ENCODE measurements at regions not wholly inside any gene's neighbourhood (a gene's known extent, or its start where the extent isn't known, plus 50 kb on each side); places are given as distances from the start of the nearest gene placed in this dataset.
A peak's percentile ranks its signal among the peaks of the same experiment; 100 is the strongest.

DNA sequence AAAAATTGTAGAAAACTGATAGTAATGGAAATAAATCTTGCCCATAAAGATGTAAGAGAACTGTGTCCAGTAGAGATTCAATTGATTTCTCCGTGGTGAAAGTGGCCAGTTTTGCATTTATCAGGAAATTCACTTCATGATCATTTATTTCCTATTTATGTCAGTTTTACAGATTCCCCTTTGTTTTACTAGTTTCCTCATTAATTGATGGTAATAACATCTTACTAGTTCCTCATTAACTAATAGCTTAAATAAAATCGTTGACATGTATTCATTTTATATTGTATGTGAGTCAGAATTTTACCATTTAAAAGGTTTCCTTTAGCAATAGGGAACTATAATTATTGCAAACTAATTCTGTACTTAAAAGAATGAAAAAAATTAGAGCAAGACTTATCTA, 99.8 kb upstream of the ADGRF1 start:
- Histone ChIP-seq H3K36me3 (no peaks in the 10 kb centered on the region), H3K4me1 (peaks cover 3 to 31% (median 4%) of the 10 kb centered on the region in 3 donors), H3K27ac (no peak overlapping the region), H3K27me3 (no peaks in the 10 kb centered on the region), H3K9me3 (no peaks in the 10 kb centered on the region), H3K4me3 (no peak overlapping the region)
- no peak for ATAC-seq
- TF ChIP-seq EP300 (IDR thresholded peaks at IDR 0.05) (no peak), POLR2A (IDR thresholded peaks at IDR 0.05) (no peak), POLR2AphosphoS5 (IDR thresholded peaks at IDR 0.05) (no peak)
- TF ChIP-seq, protein P1, sequence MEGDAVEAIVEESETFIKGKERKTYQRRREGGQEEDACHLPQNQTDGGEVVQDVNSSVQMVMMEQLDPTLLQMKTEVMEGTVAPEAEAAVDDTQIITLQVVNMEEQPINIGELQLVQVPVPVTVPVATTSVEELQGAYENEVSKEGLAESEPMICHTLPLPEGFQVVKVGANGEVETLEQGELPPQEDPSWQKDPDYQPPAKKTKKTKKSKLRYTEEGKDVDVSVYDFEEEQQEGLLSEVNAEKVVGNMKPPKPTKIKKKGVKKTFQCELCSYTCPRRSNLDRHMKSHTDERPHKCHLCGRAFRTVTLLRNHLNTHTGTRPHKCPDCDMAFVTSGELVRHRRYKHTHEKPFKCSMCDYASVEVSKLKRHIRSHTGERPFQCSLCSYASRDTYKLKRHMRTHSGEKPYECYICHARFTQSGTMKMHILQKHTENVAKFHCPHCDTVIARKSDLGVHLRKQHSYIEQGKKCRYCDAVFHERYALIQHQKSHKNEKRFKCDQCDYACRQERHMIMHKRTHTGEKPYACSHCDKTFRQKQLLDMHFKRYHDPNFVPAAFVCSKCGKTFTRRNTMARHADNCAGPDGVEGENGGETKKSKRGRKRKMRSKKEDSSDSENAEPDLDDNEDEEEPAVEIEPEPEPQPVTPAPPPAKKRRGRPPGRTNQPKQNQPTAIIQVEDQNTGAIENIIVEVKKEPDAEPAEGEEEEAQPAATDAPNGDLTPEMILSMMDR (IDR thresholded peaks at IDR 0.05), result no peak
- WGBS, 2 donors (ENCODE audit: low coverage in 1 of 2), result 84 to 95% methylated on average over 2 of the region's 2 CpGs

DNA sequence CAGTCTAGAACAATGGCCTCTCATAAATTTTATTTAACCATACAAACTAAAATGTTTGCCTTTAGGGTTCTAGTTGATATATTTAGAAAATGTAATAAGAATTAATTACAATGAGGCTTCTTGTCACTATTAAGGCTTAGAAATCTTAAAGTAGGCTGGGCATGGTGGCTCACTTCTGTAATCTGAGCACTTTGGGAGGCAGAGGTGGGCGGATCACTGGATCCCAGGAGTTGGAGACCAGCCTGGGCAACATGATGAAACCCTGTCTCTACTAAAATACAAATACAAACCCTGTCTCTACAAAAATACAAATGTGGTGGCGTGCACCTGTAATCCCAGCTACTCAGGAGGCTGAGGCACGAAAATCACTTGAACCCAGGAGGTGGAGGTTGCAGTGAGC, 99.0 kb upstream of the ADGRF1 start:
- WGBS, 2 donors (ENCODE audit: low coverage in 1 of 2), result 93% methylated on average over 3 of the region's 3 CpGs; no CpG with 5 or more reads in 1 of the 2 donors

DNA sequence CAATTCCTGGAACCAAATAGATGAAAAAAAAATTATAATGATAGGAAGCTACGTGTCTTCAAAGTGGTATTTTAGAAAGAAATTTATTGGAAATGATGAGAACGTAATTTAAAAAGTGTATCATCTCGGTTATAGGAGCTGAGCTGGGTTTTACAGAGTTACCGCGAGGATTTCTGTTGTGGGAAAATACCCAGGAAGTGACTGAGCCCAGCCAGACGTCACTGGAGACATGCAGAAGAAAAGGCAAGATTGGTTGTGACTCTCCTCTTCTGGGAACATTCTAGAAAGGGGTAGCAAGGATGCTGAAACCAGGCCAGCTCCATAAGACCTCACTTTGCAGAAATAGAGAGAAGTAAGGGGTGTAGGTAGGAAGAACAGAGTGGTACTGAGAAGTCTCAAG, 95.9 kb upstream of the ADGRF1 start:
- ATAC-seq, result no peak
- H3K9me3 ChIP-seq, result no peaks in the 10 kb centered on the region
- H3K36me3 ChIP-seq, result no peaks in the 10 kb centered on the region
- H3K4me3 ChIP-seq, result no peak overlapping the region
- 80 to 85% methylated on average over 6 of the region's 6 CpGs for WGBS, 2 donors (ENCODE audit: low coverage in 1 of 2)
- TF ChIP-seq, protein P1 (IDR thresholded peaks at IDR 0.05), result no peak
- no peak for TF ChIP-seq EP300 (IDR thresholded peaks at IDR 0.05)
- no peak for TF ChIP-seq POLR2A (IDR thresholded peaks at IDR 0.05)
- TF ChIP-seq POLR2AphosphoS5 (IDR thresholded peaks at IDR 0.05), result no peak
- no peak overlapping the region for H3K27ac ChIP-seq
- no peaks in the 10 kb centered on the region for H3K27me3 ChIP-seq
- H3K4me1 ChIP-seq, result peaks cover 3 to 33% (median 9%) of the 10 kb centered on the region in 3 donors

More for the DNA sequence above, 99.0 kb upstream of the ADGRF1 start:
- H3K36me3 ChIP-seq, result no peaks in the 10 kb centered on the region
- H3K27me3 ChIP-seq, result no peaks in the 10 kb centered on the region
- H3K4me3 ChIP-seq, result no peak overlapping the region
- H3K9me3 ChIP-seq, result no peaks in the 10 kb centered on the region
- peaks cover 0 to 25% (median 3%) of the 10 kb centered on the region in 3 donors for H3K4me1 ChIP-seq
- TF ChIP-seq EP300 (IDR thresholded peaks at IDR 0.05) (no peak), POLR2AphosphoS5 (IDR thresholded peaks at IDR 0.05) (no peak), POLR2A (IDR thresholded peaks at IDR 0.05) (no peak)
- TF ChIP-seq, protein P1 (IDR thresholded peaks at IDR 0.05), result no peak
- ATAC-seq, result no peak
- H3K27ac ChIP-seq, result no peak overlapping the region

DNA sequence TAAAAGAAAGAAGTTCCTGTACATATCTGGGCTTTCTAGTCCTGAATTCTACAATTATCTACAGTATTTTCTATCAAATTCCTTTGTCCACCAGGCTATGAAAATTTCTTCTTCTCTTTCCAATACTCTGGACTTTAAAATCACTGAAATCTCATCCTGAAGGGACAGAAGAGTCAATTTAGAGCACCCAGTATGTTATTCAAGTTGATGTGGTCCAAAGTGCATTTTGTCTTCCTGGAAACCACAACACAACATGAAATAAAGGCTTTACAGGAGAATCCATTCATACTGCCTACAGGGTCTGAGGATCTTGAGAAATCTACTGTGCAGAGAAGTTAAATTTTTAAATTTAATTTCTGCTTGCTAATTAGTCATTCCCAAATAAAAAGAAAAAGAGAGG, 94.9 kb upstream of the ADGRF1 start:
- no peaks in the 10 kb centered on the region for H3K27me3 ChIP-seq
- TF ChIP-seq, protein P1 (IDR thresholded peaks at IDR 0.05), result no peak
- no peak for TF ChIP-seq POLR2AphosphoS5 (IDR thresholded peaks at IDR 0.05)
- TF ChIP-seq EP300 (IDR thresholded peaks at IDR 0.05), result no peak
- no peak for TF ChIP-seq POLR2A (IDR thresholded peaks at IDR 0.05)

DNA sequence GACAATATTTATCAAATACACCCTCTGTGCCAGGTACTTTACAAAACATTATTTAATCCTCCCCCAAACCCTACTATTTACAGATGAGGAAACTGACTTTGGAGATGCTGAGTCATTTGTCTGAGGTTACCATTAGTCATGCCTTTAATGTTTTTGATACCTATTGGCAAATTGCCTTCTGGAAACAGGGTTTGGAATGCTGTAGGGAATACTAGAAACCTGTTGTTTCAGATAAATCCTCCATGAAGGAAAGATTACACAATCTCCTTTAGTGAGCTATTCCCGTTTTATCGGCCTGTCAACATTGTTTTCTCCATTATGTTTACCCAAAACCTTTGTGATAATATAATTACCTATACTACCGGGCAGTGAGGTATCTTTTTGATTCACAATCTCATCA, 93.6 kb upstream of the ADGRF1 start:
- H3K36me3 ChIP-seq, result no peaks in the 10 kb centered on the region
- TF ChIP-seq, protein P1 (IDR thresholded peaks at IDR 0.05), result no peak
- no peak for TF ChIP-seq EP300 (IDR thresholded peaks at IDR 0.05)
- TF ChIP-seq POLR2A (IDR thresholded peaks at IDR 0.05), result no peak
- peak; percentile 76 for TF ChIP-seq POLR2AphosphoS5 (IDR thresholded peaks at IDR 0.05)
- H3K27ac ChIP-seq, result peak overlapping the region in 3 of 4 donors; percentile 23 to 42 (median 33)
- 31 to 33% methylated on average over 3 of the region's 3 CpGs for WGBS, 2 donors (ENCODE audit: low coverage in 1 of 2)
- no peak overlapping the region for H3K4me3 ChIP-seq
- no peaks in the 10 kb centered on the region for H3K27me3 ChIP-seq
- peak; percentile 66 for ATAC-seq
- peaks cover 7 to 45% (median 9%) of the 10 kb centered on the region in 3 donors for H3K4me1 ChIP-seq
- H3K9me3 ChIP-seq, result no peaks in the 10 kb centered on the region

More for the DNA sequence above, 94.9 kb upstream of the ADGRF1 start:
- Histone ChIP-seq H3K4me3 (no peak overlapping the region), H3K4me1 (peaks cover 7 to 42% (median 9%) of the 10 kb centered on the region in 3 donors), H3K36me3 (no peaks in the 10 kb centered on the region), H3K27ac (no peak overlapping the region), H3K9me3 (no peaks in the 10 kb centered on the region)
- no peak for ATAC-seq

All from gastroesophageal sphincter (tissue), 4 donors.